Prostate gland (tissue), 2 donors: ENCODE measurements at regions not wholly inside any gene's neighbourhood (a gene's known extent, or its start where the extent isn't known, plus 50 kb on each side); places are given as distances from the start of the nearest gene placed in this dataset.

Source experiments
- DNase-seq: peaks from one replicate; pipeline ENCODE4 v3.0.0-alpha.2; 2019; ENCODE audit warnings: low spot score
- H3K27ac ChIP-seq, 2 donors: fragments of 200-600 bp; sonication (generic); 2 replicates each; pipeline ENCODE4 v1.5.1; 2017 to 2019
- H3K27me3 ChIP-seq: fragments of 200-600 bp; sonication (generic); replicated peaks from 2 replicates; pipeline ENCODE4 v1.5.1; 2019; ENCODE audit not compliant: insufficient read depth
- H3K36me3 ChIP-seq, 2 donors: fragments of 200-600 bp; sonication (generic); 1 replicate in 1 of 2; 2 replicates in 1 of 2; pipeline versions ENCODE4 v1.5.1 to v1.8.1; 2017 to 2019
- H3K4me1 ChIP-seq: fragments of 200-600 bp; sonication (generic); replicated peaks from 2 replicates; pipeline ENCODE4 v1.5.1; 2019
- H3K4me3 ChIP-seq, 2 donors: fragments of 200-600 bp; sonication (generic); 2 replicates each; pipeline ENCODE4 v1.5.1; 2017 to 2019
- H3K9me3 ChIP-seq: fragments of 200-600 bp; sonication (generic); 2 replicates; pipeline ENCODE4 v1.5.1; 2017
- POLR2A ChIP-seq: fragments of 450-650 bp; IDR thresholded peaks from one replicate; pipeline ENCODE4 v1.6.1; 2016; ENCODE audit warnings: antibody characterized with exemption, mild to moderate bottlenecking
- POLR2AphosphoS5 ChIP-seq: sonication (generic); formaldehyde crosslinking; IDR thresholded peaks from one replicate; pipeline ENCODE4 v1.6.1; 2017; ENCODE audit warnings: antibody characterized with exemption
- WGBS: methylation state at CpG from one replicate; pipeline ENCODE4 v1.1.5; 2018; 5-methylcytosine and 5-hydroxymethylcytosine counted together
- intact Hi-C: fragments of 100-400 bp; cut with DNase I; formaldehyde crosslinking; loops from one replicate; pipeline ENCODE4 v1.14.2; 2022
- TF ChIP-seq, protein P1 (sequence below), 4 experiments: fragments of 200-600 bp in 2 of 4; fragments of 450-650 bp in 2 of 4; sonication (generic) in 2 of 4; IDR thresholded peaks; 1 replicate in 3 of 4; 2 replicates in 1 of 4; pipeline ENCODE4 v1.5.1; 2016 to 2019; ENCODE audit warnings: antibody characterized with exemption in 4 of 4, mild to moderate bottlenecking in 2 of 4, moderate library complexity in 2 of 4

DNA sequence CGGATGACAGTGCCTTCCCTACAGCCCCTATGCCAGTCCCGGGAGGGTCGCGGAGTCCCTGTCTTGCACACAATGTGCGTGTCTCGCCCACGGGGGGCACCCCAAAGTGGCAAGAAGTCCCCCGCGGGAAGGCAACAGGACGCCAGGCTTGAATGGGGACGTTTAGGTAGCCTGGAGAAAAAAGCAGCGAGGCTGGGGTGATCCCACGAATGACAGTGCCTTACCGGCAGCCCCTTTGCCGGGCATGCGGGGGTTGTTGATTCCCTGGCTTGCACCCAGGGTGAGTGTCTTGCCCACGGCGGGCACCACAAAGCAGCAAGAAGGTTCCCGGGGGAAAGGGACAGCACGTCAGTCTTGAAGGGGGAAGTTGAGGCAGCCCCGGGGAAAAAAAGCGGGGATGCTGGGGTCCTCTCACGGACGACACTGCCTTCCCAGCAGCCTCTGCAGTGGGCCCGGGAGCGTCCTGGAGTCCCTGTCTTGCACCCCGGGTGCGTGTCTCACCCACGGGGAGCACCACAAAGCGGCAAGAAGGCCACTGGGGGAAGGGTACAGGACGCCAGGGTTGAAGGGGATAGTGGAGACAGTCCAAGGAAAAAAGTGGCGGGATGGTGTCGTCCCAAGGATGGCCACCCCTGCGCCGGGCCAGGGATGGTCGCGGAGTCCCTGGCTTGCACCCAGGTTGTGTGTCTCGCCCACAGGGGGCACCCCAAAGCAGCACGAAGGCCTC is 156.8 kb upstream of the ALG10B start:
- no peak for DNase-seq

DNA sequence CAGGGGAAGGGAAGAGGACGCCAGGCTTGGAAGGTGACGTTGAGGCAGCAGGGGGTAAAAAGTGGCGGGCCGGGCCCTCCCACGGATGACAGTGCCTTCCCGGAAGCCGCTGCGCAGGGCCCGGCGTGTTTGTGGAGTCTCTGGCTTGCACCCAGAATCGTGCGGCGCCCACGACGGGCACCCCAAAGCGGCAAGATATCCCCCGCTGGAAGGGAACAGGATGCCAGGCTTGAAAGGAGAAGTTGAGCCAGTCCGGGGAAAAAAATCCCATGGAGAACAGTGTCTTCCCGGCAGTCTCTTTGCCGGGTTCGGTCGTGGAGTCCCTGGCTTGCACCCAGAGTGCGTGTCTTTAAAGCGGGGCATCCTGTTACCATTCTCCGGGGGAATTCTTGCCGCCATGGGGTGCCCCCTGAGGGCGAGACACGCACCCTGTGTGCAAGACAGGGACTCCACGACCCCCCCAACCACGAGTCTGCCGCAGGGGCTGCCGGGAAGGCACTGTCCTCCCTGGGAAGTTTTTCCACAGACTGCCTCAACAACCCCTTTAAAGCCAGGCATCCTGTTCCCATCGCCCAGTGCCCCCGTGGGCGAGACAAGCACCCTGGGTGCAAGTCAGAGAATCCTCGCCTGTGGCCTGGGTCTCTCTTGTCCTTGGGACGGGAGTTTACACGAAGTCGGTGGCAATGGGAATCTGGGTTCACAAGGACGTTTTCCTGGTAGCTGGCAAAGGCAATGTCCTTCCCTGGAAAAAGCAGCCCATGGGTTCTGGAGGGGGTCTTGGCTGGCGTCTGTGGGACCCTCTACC is 156.1 kb upstream of the ALG10B start:
- intact Hi-C loops, result no loop called here

More for the DNA sequence above, 156.8 kb upstream of the ALG10B start:
- H3K4me1 ChIP-seq, result no peaks in the 10 kb centered on the region
- intact Hi-C loops, result no loop called here
- H3K4me3 ChIP-seq, result no peak overlapping the region
- H3K27me3 ChIP-seq, result no peaks in the 10 kb centered on the region
- 90% methylated on average over 39 of the region's 39 CpGs for WGBS
- H3K36me3 ChIP-seq, result no peaks in the 10 kb centered on the region
- H3K27ac ChIP-seq, result no peak overlapping the region
- no peak for TF ChIP-seq POLR2AphosphoS5
- no peak for TF ChIP-seq POLR2A
- TF ChIP-seq, protein P1, sequence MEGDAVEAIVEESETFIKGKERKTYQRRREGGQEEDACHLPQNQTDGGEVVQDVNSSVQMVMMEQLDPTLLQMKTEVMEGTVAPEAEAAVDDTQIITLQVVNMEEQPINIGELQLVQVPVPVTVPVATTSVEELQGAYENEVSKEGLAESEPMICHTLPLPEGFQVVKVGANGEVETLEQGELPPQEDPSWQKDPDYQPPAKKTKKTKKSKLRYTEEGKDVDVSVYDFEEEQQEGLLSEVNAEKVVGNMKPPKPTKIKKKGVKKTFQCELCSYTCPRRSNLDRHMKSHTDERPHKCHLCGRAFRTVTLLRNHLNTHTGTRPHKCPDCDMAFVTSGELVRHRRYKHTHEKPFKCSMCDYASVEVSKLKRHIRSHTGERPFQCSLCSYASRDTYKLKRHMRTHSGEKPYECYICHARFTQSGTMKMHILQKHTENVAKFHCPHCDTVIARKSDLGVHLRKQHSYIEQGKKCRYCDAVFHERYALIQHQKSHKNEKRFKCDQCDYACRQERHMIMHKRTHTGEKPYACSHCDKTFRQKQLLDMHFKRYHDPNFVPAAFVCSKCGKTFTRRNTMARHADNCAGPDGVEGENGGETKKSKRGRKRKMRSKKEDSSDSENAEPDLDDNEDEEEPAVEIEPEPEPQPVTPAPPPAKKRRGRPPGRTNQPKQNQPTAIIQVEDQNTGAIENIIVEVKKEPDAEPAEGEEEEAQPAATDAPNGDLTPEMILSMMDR (IDR thresholded peaks at IDR 0.05), result no peak
- no peaks in the 10 kb centered on the region for H3K9me3 ChIP-seq

DNA sequence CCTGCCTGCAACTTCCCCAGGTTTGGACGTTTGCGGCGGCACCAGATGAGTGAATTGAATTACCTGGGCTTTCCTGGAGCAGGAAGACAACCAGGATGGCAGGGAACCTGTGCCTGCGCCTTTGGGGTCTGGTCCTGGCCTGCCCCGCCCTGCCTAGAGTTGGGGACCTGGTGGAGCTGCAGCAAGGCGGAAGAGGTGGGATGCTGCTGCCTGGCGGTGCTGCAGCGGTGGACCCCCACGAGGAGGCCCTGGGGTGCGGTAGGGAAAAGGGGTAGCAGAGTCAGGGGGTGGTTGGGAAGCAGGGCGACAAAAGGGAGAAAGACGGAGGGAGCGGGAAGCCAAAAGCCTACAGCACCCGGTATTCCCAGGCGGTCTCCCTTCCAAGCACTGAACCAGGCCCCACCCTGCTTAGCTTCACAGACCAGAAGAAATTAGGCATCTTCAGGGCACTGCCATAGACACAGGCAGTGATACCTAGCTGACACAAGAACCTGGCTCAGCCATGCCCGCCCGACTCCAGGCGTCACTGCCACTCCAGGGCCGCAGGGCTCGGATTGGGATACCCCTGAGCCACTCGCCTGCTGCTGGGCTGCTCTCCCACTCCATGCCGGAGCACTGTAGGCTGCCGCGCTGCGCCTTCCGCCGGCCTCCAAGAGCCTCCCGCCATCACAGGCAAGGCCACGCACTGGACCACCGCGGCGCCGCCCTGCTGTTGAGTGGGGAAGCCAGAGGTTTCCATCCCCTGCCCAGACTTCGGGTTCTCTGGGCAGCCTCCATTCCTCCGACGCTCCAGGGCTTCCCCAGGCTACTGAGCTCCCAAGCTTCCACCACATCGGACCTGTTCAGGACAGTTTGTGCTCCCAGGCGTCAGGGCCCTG is 155.2 kb upstream of the ALG10B start:
- Histone ChIP-seq H3K4me3 (no peak overlapping the region), H3K27ac (no peak overlapping the region), H3K4me1 (no peaks in the 10 kb centered on the region), H3K27me3 (no peaks in the 10 kb centered on the region), H3K36me3 (no peaks in the 10 kb centered on the region), H3K9me3 (no peaks in the 10 kb centered on the region)
- DNase-seq, result no peak
- TF ChIP-seq POLR2A (no peak), POLR2AphosphoS5 (no peak)
- TF ChIP-seq, protein P1 (IDR thresholded peaks at IDR 0.05), result no peak
- intact Hi-C loops, result no loop called here
- WGBS, result 92% methylated on average over 38 of the region's 38 CpGs

More for the DNA sequence above, 156.1 kb upstream of the ALG10B start:
- Histone ChIP-seq H3K36me3 (no peaks in the 10 kb centered on the region), H3K4me3 (no peak overlapping the region), H3K27me3 (no peaks in the 10 kb centered on the region), H3K4me1 (no peaks in the 10 kb centered on the region), H3K27ac (no peak overlapping the region), H3K9me3 (no peaks in the 10 kb centered on the region)
- WGBS, result 89% methylated on average over 41 of the region's 41 CpGs
- TF ChIP-seq, protein P1 (IDR thresholded peaks at IDR 0.05), result no peak
- DNase-seq, result no peak

DNA sequence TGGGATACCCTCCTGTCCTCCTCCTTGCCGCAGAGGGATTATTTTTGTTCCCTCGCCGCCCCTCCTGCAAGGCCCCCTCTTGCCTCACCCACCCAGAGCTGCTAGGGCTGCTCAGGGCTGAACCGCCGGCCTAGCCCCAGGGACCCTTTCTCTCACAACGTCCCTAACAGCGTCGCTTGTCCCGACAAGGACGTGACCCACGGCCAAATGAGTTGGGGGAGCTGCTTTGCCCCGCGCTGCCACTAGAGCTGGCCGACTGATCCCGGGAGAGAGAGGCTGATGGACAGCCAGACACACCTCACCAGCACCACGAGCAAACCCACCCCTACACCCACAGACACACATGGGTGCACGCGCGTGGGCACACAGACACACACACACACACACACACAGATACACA is 154.6 kb upstream of the ALG10B start:
- no peaks in the 10 kb centered on the region for H3K9me3 ChIP-seq

More for the DNA sequence above, 154.6 kb upstream of the ALG10B start:
- Histone ChIP-seq H3K27me3 (no peaks in the 10 kb centered on the region), H3K27ac (no peak overlapping the region), H3K4me3 (no peak overlapping the region), H3K36me3 (no peaks in the 10 kb centered on the region), H3K4me1 (no peaks in the 10 kb centered on the region)
- DNase-seq, result no peak
- intact Hi-C loops, result no loop called here
- TF ChIP-seq, protein P1 (IDR thresholded peaks at IDR 0.05), result no peak
- 85% methylated on average over 19 of the region's 19 CpGs for whole genome bisulfite sequencing
